Keratinocyte (primary cell): ENCODE measurements at regions not wholly inside any gene's neighbourhood (a gene's known extent, or its start where the extent isn't known, plus 50 kb on each side); places are given as distances from the start of the nearest gene placed in this dataset.

ENCODE experiments used
- DNase-seq: peaks from one replicate; pipeline ENCODE4 v3.0.0-alpha.2; 2011; ENCODE audit warnings: low read depth, missing footprints, low spot score
- FAIRE-seq: peaks from 2 replicates; lab custom pipeline; 2011; peaks lifted over from hg19 to GRCh38; lab: Jason Lieb, UNC
- H2AFZ ChIP-seq: 2 replicates; pipeline ENCODE4 v1.6.0; 2012; ENCODE audit warnings: low read length, control low read depth, inconsistent platforms; ENCODE audit not compliant: control insufficient read depth
- H3K27ac ChIP-seq: 2 replicates; pipeline ENCODE4 v1.5.1; 2011; ENCODE audit warnings: low read length; ENCODE audit not compliant: control insufficient read depth, insufficient read depth
- H3K27me3 ChIP-seq: 3 replicates; pipeline ENCODE4 v1.6.0; 2011; ENCODE audit warnings: low read length; ENCODE audit not compliant: control insufficient read depth, insufficient read depth; ENCODE audit errors: extremely low read depth
- H3K36me3 ChIP-seq, 2 experiments: 2 replicates in 1 of 2; 3 replicates in 1 of 2; pipeline ENCODE4 v1.5.1; 2011; ENCODE audit warnings: low read length in 2 of 2, mild to moderate bottlenecking in 1 of 2; ENCODE audit not compliant: control insufficient read depth in 2 of 2, insufficient read depth in 2 of 2; ENCODE audit errors: extremely low read depth in 1 of 2
- H3K4me1 ChIP-seq: 3 replicates; pipeline ENCODE4 v1.5.1; 2011; ENCODE audit warnings: low read length; ENCODE audit not compliant: control insufficient read depth, insufficient read depth; ENCODE audit errors: extremely low read depth
- H3K4me2 ChIP-seq: 3 replicates; pipeline ENCODE4 v1.6.0; 2011; ENCODE audit warnings: low read depth, low read length; ENCODE audit not compliant: control insufficient read depth, insufficient read depth; ENCODE audit errors: extremely low read depth
- H3K4me3 ChIP-seq, 3 experiments: fragments of 200-600 bp in 1 of 3; sonication (generic) in 1 of 3; 2 replicates in 2 of 3; 3 replicates in 1 of 3; pipeline ENCODE4 v1.5.1; 2011 to 2016; ENCODE audit warnings: low read length in 3 of 3, mild to moderate bottlenecking in 3 of 3, control low read depth in 2 of 3, inconsistent platforms in 1 of 3, low read depth in 1 of 3, mixed read lengths in 1 of 3, mixed run types in 1 of 3, moderate library complexity in 1 of 3; ENCODE audit not compliant: control insufficient read depth in 2 of 3, insufficient read depth in 2 of 3; ENCODE audit errors: extremely low read depth in 1 of 3
- H3K79me2 ChIP-seq: 2 replicates; pipeline ENCODE4 v1.6.0; 2012; ENCODE audit warnings: low read length; ENCODE audit not compliant: control insufficient read depth, insufficient read depth
- H3K9ac ChIP-seq: 3 replicates; pipeline ENCODE4 v1.6.0; 2011; ENCODE audit warnings: low read length; ENCODE audit not compliant: control insufficient read depth, insufficient read depth; ENCODE audit errors: extremely low read depth
- H3K9me1 ChIP-seq: 3 replicates; pipeline ENCODE4 v1.6.0; 2011; ENCODE audit warnings: low read length; ENCODE audit not compliant: control insufficient read depth, insufficient read depth; ENCODE audit errors: extremely low read depth
- H3K9me3 ChIP-seq: 2 replicates; pipeline ENCODE4 v1.5.1; 2012; ENCODE audit warnings: low read depth, low read length; ENCODE audit not compliant: control insufficient read depth
- H4K20me1 ChIP-seq: 3 replicates; pipeline ENCODE4 v1.6.0; 2011; ENCODE audit warnings: low read length; ENCODE audit not compliant: control insufficient read depth, insufficient read depth; ENCODE audit errors: extremely low read depth
- EZH2 ChIP-seq: IDR thresholded peaks from one replicate; pipeline ENCODE4 v1.6.1; 2012; ENCODE audit warnings: inconsistent platforms, mild to moderate bottlenecking, low read length, moderate library complexity
- dilution Hi-C: fragments of 300-500 bp; cut with MboI; formaldehyde crosslinking; loops from one replicate; pipeline ENCODE4 v1.7.0; 2020; ENCODE audit warnings: low sequenced_read_pairs; ENCODE audit not compliant: extremely low pct_ligation_motif_present
- TF ChIP-seq, protein P1 (sequence below), 3 experiments: IDR thresholded peaks in 1 of 3; conservative IDR thresholded peaks in 1 of 3; optimal IDR thresholded peaks in 1 of 3; 2 replicates in 2 of 3; 3 replicates in 1 of 3; pipeline versions ENCODE3 to v1.5.1; 2011; ENCODE audit warnings: low read length in 3 of 3, mild to moderate bottlenecking in 3 of 3, moderate library complexity in 2 of 3, control low read depth in 1 of 3, inconsistent platforms in 1 of 3; ENCODE audit not compliant: insufficient read depth in 2 of 3; ENCODE audit errors: extremely low read depth in 1 of 3

DNA sequence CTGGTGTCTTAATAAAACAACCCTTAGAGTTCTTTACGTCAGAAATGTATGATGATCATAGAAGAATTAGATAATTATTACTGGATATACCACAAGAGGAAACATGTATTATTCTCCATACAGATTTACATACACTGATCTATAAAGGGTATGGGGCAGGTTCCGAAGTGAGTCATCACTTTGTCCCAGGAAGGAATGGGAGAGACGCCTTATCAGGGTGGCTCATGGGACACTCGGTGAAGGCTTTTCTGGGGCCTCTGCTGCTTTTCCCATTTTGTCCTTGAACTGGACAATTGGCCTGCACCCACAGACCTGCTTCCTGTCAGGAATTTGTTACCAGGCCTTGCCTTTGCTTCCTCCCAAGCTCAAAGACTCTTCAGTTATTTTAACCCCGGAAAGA lies 233.8 kb upstream of the RUNX1 start:
- no peaks in the 10 kb centered on the region for H3K36me3 ChIP-seq
- no peak overlapping the region for H3K4me3 ChIP-seq
- no peak overlapping the region for H3K27ac ChIP-seq
- no peaks in the 10 kb centered on the region for H3K9me3 ChIP-seq
- H3K9ac ChIP-seq = no peak overlapping the region
- DNase-seq (no peak), FAIRE-seq (no peak)
- H3K79me2 ChIP-seq = no peaks in the 10 kb centered on the region
- H3K9me1 ChIP-seq = no peaks in the 10 kb centered on the region
- peaks cover 1% of the 10 kb centered on the region for H3K4me1 ChIP-seq
- TF ChIP-seq, protein P1, sequence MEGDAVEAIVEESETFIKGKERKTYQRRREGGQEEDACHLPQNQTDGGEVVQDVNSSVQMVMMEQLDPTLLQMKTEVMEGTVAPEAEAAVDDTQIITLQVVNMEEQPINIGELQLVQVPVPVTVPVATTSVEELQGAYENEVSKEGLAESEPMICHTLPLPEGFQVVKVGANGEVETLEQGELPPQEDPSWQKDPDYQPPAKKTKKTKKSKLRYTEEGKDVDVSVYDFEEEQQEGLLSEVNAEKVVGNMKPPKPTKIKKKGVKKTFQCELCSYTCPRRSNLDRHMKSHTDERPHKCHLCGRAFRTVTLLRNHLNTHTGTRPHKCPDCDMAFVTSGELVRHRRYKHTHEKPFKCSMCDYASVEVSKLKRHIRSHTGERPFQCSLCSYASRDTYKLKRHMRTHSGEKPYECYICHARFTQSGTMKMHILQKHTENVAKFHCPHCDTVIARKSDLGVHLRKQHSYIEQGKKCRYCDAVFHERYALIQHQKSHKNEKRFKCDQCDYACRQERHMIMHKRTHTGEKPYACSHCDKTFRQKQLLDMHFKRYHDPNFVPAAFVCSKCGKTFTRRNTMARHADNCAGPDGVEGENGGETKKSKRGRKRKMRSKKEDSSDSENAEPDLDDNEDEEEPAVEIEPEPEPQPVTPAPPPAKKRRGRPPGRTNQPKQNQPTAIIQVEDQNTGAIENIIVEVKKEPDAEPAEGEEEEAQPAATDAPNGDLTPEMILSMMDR (optimal IDR thresholded peaks at IDR 0.05 in 1 of 3, IDR thresholded peaks at IDR 0.05 in 1 of 3, conservative IDR thresholded peaks at IDR 0.05 in 1 of 3; ENCODE audit: extremely low read depth in 1 of 3, insufficient read depth in 2 of 3, low read length in 3 of 3) = no peak
- no peak for TF ChIP-seq EZH2
- H3K27me3 ChIP-seq = no peaks in the 10 kb centered on the region
- dilution Hi-C loops = no loop called here
- H2AFZ ChIP-seq = no peak overlapping the region
- no peak overlapping the region for H3K4me2 ChIP-seq
- no peaks in the 10 kb centered on the region for H4K20me1 ChIP-seq

DNA sequence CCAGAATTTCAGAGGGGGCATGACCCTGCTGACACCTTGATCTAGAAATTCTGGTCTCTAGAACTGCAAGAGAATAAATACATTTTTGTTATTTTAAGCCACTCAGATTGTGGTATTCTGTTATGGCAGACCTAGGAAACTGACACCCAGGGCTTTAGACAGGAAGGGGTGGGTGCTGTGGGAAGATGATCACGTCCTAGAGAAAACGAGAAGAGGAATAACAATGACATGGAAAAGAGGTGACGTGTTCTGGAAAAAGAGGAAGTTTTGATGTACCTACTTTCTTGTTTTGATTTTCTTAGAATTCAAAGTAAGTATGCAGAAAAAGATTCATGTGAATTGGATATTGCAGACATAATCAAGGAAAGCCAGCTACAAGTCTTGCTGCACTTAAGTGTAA lies 232.9 kb upstream of the RUNX1 start:
- no peaks in the 10 kb centered on the region for H3K27me3 ChIP-seq
- no peak overlapping the region for H3K4me3 ChIP-seq
- no peaks in the 10 kb centered on the region for H3K9me1 ChIP-seq
- no peaks in the 10 kb centered on the region for H3K79me2 ChIP-seq
- no peaks in the 10 kb centered on the region for H4K20me1 ChIP-seq
- H3K4me1 ChIP-seq = peaks cover 8% of the 10 kb centered on the region
- no peak overlapping the region for H3K9ac ChIP-seq
- H3K9me3 ChIP-seq = no peaks in the 10 kb centered on the region
- H3K36me3 ChIP-seq = no peaks in the 10 kb centered on the region
- H3K27ac ChIP-seq = no peak overlapping the region
- FAIRE-seq (no peak), DNase-seq (no peak)
- no peak overlapping the region for H2AFZ ChIP-seq
- TF ChIP-seq EZH2 = no peak
- TF ChIP-seq, protein P1 (optimal IDR thresholded peaks at IDR 0.05 in 1 of 3, IDR thresholded peaks at IDR 0.05 in 1 of 3, conservative IDR thresholded peaks at IDR 0.05 in 1 of 3; ENCODE audit: extremely low read depth in 1 of 3, insufficient read depth in 2 of 3, low read length in 3 of 3) = no peak
- dilution Hi-C loops = no loop called here
- H3K4me2 ChIP-seq = no peak overlapping the region
